ENCODE measurements at regions not wholly inside any gene's neighbourhood (a gene's known extent, or its start where the extent isn't known, plus 50 kb on each side); places are given as distances from the start of the nearest gene placed in this dataset.

DNA sequence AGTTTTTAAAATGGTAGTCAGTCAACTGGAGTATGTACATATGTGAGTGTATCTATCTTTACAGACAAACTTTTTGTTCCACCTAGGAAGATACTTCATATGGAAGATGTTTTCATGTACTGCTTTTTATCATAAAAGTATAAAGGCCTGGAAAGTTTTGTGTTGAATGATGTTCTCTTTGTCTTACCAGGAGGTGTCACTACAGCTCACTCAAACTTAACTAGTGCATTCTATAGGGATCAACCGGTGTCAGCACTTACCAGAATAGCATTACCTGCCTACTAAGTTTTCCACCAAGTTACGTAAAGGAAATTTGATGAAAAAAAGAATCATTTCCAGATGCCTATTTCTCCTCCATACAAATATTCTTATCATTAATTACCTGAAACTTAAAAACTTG, 522.6 kb upstream of the SEMA6D start:
- Histone ChIP-seq H3K9me3 (ENCODE audit: low read length) (no peaks in the 10 kb centered on the region), H3K9ac (ENCODE audit: low read length) (no peak overlapping the region), H3K4me2 (ENCODE audit: low read length) (no peak overlapping the region), H3K79me2 (ENCODE audit: low read length) (no peaks in the 10 kb centered on the region), H4K20me1 (ENCODE audit: low read length) (no peaks in the 10 kb centered on the region), H3K36me3 (ENCODE audit: low read depth, low read length) (no peaks in the 10 kb centered on the region), H2AFZ (ENCODE audit: low read length) (no peak overlapping the region), H3K27me3 (ENCODE audit: low read length) (no peaks in the 10 kb centered on the region), H3K9me2 (replicated peaks; ENCODE audit: low read length) (no peaks in the 10 kb centered on the region), H3F3A (ENCODE audit: low read length, unreplicated experiment) (no peaks in the 10 kb centered on the region), H3K27ac (ENCODE audit: low read length) (no peak overlapping the region), H3K4me3 (ENCODE audit: low read length) (no peak overlapping the region), H3K4me1 (ENCODE audit: insufficient read depth, low read length) (no peaks in the 10 kb centered on the region)
- DNase-seq = peak; percentile 47
- CTCF ChIA-PET = interaction anchor here (1.0 kb wide), 1 partner anchor 793 kb away, joined by 6 read pairs; no protein-coding TSS in a partner anchor
- peak; percentile 69 for ATAC-seq
- TF ChIP-seq, protein P1, sequence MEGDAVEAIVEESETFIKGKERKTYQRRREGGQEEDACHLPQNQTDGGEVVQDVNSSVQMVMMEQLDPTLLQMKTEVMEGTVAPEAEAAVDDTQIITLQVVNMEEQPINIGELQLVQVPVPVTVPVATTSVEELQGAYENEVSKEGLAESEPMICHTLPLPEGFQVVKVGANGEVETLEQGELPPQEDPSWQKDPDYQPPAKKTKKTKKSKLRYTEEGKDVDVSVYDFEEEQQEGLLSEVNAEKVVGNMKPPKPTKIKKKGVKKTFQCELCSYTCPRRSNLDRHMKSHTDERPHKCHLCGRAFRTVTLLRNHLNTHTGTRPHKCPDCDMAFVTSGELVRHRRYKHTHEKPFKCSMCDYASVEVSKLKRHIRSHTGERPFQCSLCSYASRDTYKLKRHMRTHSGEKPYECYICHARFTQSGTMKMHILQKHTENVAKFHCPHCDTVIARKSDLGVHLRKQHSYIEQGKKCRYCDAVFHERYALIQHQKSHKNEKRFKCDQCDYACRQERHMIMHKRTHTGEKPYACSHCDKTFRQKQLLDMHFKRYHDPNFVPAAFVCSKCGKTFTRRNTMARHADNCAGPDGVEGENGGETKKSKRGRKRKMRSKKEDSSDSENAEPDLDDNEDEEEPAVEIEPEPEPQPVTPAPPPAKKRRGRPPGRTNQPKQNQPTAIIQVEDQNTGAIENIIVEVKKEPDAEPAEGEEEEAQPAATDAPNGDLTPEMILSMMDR (conservative IDR thresholded peaks at IDR 0.05; ENCODE audit: low read depth, low read length) = peak; percentile 61
- no peak for TF ChIP-seq EZH2 (IDR thresholded peaks at IDR 0.05; ENCODE audit: low read length, unreplicated experiment)
- intact Hi-C loops (cut with micrococcal nuclease) = loop anchor here (1.0 to 5.0 kb wide), 4 partner anchors 243 to 1093 kb away; partner anchors contain the start of gene SEMA6D
- no TSS peak for BruUV-seq (replicated peaks)
- POLR2A ChIA-PET (ENCODE audit: unreplicated experiment) = no interaction called here

DNA sequence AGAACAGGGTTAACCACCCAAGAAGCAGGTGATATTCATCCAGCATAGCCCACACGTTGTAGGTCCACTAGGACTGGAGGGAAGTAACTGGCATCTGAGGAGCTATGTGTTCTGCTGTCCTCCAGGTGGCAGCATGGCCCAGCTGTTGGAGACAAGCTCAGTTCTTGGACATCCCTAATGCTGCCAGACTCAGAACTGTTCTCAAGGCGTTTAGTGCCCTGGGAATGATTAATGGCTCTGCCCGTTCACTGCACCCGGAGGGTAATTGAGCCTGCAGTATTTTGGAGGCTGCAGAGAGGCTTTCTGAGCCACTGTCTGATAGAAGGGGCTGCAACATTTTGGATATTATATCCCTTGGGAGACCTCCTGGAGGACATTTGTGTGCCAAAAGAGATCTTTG, 521.3 kb upstream of the SEMA6D start:
- peak; percentile 97 for ATAC-seq
- CTCF ChIA-PET = interaction anchor here (0.6 to 1.6 kb wide), 13 partner anchors 8 to 1089 kb away, joined by 3 to 29 read pairs (median 5); no protein-coding TSS in a partner anchor
- no peaks in the 10 kb centered on the region for H3K9me3 ChIP-seq (ENCODE audit: low read length)
- H3F3A ChIP-seq (ENCODE audit: low read length, unreplicated experiment) = no peaks in the 10 kb centered on the region
- no peaks in the 10 kb centered on the region for H3K4me1 ChIP-seq (ENCODE audit: insufficient read depth, low read length)
- peak; percentile 80 for DNase-seq
- H4K20me1 ChIP-seq (ENCODE audit: low read length) = no peaks in the 10 kb centered on the region
- H3K4me2 ChIP-seq (ENCODE audit: low read length) = no peak overlapping the region
- no peak overlapping the region for H3K4me3 ChIP-seq (ENCODE audit: low read length)
- H3K27me3 ChIP-seq (ENCODE audit: low read length) = no peaks in the 10 kb centered on the region
- H3K36me3 ChIP-seq (ENCODE audit: low read depth, low read length) = no peaks in the 10 kb centered on the region
- BruUV-seq (replicated peaks) = no TSS peak
- no peaks in the 10 kb centered on the region for H3K9me2 ChIP-seq (replicated peaks; ENCODE audit: low read length)
- TF ChIP-seq, protein P1 (conservative IDR thresholded peaks at IDR 0.05; ENCODE audit: low read depth, low read length) = peak; percentile 73
- no peak for TF ChIP-seq EZH2phosphoT487 (IDR thresholded peaks at IDR 0.05; ENCODE audit: borderline replicate concordance, low read length)
- H3K79me2 ChIP-seq (ENCODE audit: low read length) = no peaks in the 10 kb centered on the region
- H3K27ac ChIP-seq (ENCODE audit: low read length) = no peak overlapping the region
- no peak overlapping the region for H3K9ac ChIP-seq (ENCODE audit: low read length)
- intact Hi-C loops (cut with micrococcal nuclease) = loop anchor here (1.0 to 5.0 kb wide), 6 partner anchors 241 to 1091 kb away; partner anchors contain the start of gene SEMA6D
- H2AFZ ChIP-seq (ENCODE audit: low read length) = no peak overlapping the region
- POLR2A ChIA-PET (ENCODE audit: unreplicated experiment) = interaction anchor here (0.7 kb wide), 1 partner anchor 499 kb away, joined by 4 read pairs; no protein-coding TSS in a partner anchor

DNA sequence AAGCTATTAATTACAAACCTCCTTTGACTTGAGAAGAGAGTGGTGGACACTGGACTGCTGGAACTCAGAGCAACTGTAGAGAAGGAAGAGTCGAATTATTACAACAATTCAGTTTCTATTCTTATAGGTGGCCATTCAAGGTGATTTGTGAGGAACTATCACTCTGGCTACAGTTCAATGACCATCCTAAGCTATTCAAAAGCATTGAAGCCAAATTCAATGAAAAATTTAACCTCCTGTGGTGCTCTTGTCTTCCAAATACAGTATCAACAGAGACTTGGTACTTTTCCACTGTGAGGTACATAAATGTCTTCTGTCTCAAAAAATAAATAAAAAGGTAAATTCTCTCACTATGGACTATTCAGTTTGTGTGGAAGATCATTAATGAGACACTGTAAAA, 513.3 kb upstream of the SEMA6D start:
- Histone ChIP-seq H3F3A (ENCODE audit: low read length, unreplicated experiment) (no peaks in the 10 kb centered on the region), H3K4me1 (ENCODE audit: insufficient read depth, low read length) (no peaks in the 10 kb centered on the region), H2AFZ (ENCODE audit: low read length) (no peak overlapping the region), H3K36me3 (ENCODE audit: low read depth, low read length) (no peaks in the 10 kb centered on the region), H3K27ac (ENCODE audit: low read length) (no peak overlapping the region), H3K4me2 (ENCODE audit: low read length) (no peak overlapping the region), H3K4me3 (ENCODE audit: low read length) (no peak overlapping the region), H3K9me2 (replicated peaks; ENCODE audit: low read length) (no peaks in the 10 kb centered on the region), H3K79me2 (ENCODE audit: low read length) (no peaks in the 10 kb centered on the region), H3K9ac (ENCODE audit: low read length) (no peak overlapping the region), H4K20me1 (ENCODE audit: low read length) (no peaks in the 10 kb centered on the region), H3K9me3 (ENCODE audit: low read length) (no peaks in the 10 kb centered on the region), H3K27me3 (ENCODE audit: low read length) (no peaks in the 10 kb centered on the region)
- TF ChIP-seq, protein P1 (conservative IDR thresholded peaks at IDR 0.05; ENCODE audit: low read depth, low read length) = no peak
- TF ChIP-seq EZH2 (IDR thresholded peaks at IDR 0.05; ENCODE audit: low read length, unreplicated experiment) = no peak
- TF ChIP-seq EZH2phosphoT487 (IDR thresholded peaks at IDR 0.05; ENCODE audit: borderline replicate concordance, low read length) = no peak
- intact Hi-C loops (cut with micrococcal nuclease) = no loop called here
- DNase-seq (no peak), ATAC-seq (no peak)
- CTCF ChIA-PET = no interaction called here
- POLR2A ChIA-PET (ENCODE audit: unreplicated experiment) = no interaction called here
- no TSS peak for BruUV-seq (replicated peaks)

Data from PC-3 (cell line).